HG03159 (cell line): ENCODE measurements at regions not wholly inside any gene's neighbourhood (a gene's known extent, or its start where the extent isn't known, plus 50 kb on each side); places are given as distances from the start of the nearest gene placed in this dataset.

ENCODE experiments used
- ATAC-seq: cut with Tn5 transposase; IDR thresholded peaks from one replicate; pipeline ENCODE4 v1.9.1; 2021; ENCODE audit warnings: mild to moderate bottlenecking, moderate library complexity; ENCODE audit not compliant: unreplicated experiment

DNA sequence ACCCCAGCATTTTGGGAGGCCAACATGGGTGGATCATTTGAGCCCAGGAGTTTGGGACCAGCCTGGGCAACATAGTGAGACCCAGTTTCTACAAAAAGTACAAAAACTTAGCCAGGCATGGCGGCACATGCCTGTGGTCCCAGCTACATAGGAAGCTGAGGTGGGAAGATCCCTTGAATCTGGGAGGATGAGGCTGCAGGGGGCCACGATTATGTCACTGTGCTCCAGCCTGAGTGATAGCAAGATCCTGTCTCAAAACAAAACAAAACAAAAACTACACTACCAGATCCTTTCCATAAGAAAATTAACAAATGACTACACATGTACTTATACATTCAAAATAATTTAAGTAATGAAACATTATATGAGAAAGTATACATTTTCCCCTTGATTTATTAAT is 116.4 kb upstream of the KLF6 start:
- no peak for ATAC-seq

DNA sequence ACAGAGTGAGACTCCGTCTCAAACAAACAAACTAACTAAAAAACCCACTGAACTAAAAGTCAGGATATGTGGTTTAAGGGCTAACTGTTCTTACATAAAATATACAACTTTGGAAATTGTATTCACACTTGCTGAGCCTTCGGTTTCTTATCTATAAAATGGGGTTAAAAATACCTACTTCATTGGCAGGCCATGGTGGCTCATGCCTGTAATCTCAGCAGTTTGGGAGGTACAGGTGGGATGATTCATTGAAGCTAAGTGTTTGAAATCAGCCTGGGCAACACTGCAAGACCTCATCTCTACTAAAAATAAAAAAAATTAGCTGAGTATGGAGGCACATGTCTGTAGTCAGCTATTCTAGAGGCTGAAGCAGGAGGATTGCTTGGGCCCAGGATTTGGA is 115.4 kb upstream of the KLF6 start:
- ATAC-seq, result no peak

DNA sequence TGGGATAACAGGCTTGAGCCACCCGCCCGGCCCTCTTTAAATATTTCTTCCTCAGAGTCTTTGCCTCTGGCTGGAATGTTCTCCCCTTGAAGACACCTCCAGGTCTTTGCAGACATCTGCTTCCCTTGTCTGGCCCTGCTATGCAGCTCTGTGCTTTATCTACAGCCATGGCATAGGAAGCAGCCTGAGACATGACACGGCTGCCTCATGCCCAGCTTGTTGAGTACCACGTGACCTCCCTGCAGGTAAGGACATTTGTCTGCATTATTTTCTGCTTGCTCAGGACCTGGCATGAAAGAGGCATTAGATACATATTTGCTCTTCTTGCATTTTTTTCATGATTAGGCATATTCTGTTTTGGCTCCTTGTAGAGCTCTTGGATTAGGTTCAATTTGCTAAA is 113.8 kb upstream of the KLF6 start:
- ATAC-seq, result no peak

DNA sequence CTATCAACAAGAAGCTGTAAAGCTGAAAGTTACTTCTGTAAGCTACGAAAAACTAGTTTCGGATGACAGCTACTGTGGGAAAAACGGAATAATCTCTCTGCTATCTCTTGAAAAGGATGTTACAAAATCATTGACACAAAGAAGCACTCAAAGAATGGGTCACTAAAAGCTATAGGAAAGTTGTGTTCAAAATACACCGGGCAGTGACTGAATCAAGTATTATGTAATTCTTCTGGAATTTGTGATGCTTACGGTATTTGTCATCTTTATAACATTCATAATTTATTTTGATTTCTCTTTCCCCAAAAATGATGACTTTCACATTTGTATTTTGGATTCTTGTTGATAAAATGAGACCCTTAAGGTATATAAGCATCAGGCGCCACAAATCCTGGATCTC is 112.1 kb upstream of the KLF6 start:
- no peak for ATAC-seq

DNA sequence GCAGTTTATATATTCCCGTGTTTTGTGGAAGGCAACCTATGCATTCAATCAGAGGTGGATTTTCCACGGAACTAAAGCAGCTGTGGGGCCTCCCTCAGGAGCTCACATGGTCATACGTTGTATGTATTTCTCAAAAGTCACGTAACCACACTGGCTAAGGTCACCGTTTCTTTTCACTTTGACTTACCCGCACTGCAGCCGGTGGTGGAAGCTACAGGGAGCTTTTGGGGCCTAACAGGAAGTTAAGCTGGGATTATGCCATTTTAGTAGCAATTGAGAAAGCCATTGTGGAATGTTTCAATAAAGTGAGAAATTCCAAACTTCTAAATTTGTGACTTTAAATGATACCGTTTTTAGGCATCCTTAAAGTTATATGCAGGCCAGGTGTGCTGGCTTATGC is 111.2 kb upstream of the KLF6 start:
- no peak for ATAC-seq

DNA sequence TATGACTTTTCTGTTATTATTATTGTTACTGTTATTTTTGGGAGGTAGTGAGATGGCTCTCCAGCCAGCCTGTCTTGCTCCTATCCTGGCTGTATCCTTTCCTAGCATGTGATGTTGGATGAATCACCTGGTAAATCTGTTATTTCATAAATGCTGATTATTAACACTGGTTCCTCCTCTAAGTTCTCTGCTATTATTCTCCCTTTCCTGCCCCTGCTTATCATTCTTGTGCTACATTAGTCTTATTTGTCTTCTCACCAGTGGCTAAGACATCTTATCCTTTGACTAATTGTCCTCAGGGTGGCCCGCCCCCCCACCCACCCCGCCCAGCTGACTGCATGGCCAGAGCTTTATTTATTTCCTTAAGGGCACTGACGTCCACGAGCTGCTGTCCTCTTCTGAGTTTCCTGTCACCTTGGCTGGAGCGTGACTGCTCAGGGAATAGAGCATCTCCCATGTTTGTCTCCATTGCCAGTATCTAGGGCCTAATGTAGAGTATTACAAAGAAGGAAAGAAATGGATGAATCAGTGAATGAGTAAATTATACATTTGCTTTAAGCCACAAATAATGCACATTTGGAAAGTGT is 110.1 kb upstream of the KLF6 start:
- no peak for ATAC-seq

DNA sequence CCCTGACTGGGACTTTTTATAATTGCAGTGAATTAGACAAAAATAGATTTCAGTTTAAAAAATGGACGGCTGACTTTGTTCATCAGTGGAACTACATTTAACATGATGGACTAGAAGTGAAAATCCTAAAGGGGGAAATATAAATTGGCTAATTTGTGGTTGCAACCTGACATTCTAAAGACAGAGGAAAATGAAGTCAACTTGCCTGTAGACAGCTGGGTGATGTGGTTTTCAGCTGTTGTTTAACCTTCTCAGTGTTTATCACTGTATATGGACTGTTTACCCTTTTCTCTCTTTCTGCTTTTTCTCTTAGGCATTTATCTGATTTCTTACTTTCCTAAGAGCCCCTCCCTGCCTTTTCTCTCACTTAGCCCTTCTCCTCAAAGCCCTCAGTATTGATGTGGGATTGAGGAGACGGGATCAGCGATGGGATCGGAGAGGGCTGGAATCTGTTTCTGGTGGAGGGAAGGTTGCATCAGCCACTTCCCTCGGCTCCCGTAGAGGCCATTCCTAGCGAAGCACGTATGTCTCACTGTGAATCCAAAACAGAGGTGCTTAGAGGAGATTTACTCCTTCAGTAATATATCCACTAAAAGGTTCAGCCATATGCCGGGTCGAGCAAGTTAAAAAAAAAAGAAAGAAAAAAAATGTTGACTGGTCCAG is 109.0 kb upstream of the KLF6 start:
- no peak for ATAC-seq

DNA sequence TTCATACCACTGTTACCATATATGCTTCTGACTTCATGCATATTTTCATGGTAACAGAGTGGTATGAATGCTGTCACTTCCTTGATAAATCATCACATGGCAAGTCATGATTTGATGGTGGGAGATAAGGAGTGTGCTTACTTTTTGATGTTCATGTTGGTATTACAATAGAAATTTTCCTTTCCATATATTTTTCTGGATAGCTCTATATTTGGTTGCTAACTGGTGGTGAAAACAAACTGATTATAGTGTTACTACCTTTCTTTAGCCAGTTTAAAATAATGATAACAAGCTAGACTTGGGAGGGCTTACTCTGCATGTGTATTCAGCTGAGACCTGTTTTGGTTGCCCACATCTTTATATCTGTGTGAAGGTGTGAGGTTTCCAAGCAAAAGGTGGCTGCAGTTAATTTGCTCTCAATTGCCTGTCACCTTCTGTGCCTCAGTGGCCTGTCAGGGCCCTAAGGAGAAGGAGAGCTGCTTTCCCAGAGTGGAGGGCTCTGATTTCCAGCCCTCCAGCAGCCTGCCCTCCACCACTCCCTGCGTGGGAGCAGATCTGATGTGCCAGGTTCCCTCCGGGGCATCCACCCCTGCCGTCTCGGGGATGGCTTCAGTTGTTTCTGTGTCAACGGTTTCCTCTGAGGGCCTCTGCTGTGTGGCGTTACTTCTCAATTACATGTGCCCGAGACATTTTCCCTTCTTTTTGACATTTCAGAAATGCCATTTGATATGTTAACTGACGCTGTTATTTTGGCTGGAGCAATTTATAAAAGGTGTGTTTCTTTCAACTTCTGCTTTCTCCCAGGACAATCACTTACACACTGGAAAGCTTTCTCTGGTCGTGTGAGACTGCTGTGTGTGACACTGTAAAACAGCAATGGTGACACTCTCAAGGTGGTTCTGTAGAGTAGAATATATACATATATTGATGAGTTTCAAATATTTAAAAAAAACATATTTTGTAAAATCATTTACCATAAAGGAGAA is 107.7 kb upstream of the KLF6 start:
- ATAC-seq, result no peak

DNA sequence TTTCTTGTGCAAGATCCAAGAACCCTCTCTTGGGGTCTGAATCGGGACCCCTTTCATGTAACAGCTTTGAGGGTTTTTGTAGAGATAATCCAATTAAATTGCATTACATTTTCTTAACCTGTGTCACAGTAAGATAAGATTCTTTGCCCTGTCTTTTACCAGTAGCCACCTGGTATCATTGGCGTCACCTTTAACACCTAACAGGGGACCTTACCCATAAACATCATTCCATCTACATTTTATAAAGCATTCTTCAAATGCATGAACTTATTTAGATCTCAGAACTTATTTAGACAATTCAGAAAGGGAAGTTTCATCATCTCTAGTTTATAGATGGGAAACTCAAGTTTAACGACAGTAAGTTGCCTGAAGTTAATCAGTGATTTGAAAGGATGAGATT is 106.4 kb upstream of the KLF6 start:
- no peak for ATAC-seq

DNA sequence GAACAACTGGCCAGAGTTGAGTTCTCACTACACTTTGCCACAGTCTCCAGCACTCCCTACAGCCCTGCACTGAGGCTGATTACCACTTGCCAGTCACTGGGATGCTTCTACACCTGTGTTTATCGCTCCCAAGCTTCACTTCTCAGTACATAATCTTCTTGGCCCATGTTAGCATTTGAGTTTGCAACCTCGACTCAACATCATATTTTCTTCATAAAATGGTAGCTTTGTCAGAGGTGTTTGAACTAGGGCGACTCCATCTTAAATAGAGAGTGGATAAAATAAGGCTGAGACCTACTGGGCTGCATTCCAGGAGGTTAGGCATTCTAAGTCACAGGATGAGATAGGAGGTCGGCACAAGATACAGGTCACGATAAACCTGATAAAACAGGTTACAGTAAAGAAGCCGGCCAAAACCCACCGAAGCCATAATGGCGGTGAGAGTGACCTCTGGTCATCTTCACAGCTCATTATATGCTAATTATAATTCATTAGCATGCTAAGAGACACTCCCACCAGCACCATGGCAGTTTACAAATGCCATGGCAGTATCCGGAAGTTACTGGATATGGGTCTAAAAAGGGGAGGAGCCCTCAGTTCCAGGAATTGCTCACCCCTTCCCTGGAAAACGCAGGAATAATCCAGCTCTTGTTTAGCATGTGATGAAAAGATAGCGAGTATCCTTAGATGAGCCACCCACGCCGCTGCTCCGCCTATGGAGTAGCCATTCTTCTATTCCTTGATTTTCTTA is 105.8 kb upstream of the KLF6 start:
- ATAC-seq, result no peak

DNA sequence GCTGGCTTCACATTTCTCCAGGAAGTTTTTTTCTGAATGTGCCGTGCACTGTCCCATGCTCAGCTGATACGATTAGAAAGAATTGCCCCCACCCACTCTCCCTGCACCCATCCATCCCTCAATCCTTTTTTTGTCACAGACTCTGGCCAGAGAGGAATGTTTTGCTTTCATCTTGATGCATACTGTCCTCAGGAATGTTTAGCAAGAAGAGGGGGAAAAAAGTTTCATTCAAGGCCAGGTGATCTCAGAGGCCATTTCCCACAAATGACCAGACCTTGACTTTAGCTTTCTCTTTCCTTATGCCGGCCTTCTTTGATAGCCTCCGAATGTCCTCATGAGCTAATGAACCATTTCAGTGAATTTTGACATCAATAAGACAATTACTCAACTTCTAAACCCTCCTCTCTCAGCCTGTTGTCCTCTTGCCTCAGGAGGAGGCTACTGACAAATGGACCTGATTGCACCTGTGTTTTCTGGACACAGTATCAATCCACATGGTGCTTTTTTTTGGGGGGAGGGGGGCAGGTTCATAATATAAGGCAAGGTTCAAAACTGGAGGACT is 105.0 kb upstream of the KLF6 start:
- no peak for ATAC-seq

DNA sequence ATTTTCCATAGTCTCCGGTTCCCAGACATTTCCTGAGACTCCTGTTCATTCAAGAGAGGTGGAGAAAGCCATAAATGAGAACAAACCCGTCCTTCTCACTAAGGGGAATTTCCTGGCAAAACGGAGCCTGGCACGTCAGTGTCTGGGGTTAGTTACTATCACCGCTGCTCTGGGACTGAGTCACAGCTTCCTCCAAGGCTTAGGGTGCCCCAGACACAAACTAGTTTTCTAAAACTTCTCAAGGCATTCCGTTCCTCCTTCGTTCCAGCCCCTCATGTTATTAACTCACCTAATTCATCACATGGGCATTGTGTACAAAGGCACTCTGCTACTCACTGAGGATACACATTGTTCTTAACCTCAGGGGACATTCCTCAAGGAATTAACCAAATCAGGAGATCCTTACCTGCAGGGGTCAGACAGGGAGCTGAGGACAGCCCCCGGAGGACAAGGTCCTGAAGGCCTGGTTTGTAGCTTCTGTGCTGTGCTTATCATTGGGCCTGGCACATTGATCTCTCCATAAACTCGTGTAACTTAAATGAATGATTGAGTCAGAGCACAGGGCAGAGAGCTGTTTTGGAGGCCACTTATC is 103.0 kb upstream of the KLF6 start:
- ATAC-seq, result no peak

DNA sequence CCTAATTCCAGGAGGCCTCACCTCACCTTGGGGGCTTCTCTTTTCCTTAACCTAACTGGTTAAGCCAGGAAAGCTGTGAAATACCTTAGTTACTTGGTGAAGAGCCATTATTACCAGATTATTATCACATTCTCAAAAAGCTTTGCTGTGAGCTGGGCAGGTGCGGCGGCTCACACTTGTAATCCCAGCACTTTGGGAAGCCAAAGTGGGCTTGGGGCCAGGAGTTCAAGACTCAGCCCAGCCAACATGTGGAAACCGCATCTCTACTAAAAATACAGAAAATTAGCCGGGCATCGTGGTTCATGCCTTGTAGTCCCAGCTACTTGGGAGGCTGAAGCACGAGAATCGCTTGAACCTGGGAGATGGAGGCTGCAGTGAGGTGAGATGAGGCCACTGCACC is 102.4 kb upstream of the KLF6 start:
- ATAC-seq, result no peak

DNA sequence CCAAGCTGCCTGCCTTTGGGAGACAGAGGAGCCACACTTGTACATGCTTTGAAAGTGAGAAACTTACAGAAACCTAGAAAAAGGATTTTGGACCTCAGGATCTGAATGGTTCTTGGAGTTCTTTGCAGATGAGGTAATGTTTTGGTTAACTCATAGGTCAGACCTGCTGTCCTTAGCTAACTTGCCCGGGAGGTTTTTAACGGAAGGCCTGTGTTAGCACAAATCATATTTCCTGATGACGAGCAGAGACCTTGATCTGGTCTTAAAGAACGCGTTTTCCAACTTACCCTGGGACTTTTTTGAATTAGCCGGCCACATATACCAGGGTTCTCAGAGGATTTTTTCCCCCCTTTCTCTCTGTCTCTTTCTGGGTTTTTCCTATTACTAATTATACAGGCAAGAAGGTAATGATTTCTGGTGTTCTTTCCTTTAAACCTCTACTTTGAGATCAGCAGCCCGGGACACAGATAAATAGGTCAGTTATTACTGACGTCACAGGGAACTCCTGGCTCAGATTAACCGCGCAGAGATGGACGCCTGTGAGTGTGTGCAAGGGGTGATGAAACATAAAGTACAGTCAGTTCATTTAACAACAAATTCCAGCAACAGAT is 101.7 kb upstream of the KLF6 start:
- ATAC-seq, result no peak

DNA sequence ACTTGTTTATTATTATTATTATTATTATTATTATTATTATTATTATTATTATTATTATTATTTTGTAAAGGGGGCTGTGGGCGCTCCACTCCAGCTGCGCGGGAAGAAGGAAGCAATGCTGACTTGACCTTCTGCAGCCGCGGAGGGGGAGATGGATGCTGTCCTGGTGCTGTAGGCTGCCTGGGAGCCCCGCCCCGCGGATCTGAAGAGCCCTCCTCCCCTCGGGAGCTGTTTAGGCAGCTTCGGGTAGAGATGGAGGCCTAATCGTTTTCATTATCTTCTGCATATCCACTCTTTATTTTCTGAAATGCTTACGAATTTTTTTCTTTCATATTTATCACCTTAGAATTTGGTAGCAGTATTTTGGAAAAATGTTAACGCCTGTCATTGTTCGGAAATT is 101.2 kb upstream of the KLF6 start:
- ATAC-seq, result no peak

DNA sequence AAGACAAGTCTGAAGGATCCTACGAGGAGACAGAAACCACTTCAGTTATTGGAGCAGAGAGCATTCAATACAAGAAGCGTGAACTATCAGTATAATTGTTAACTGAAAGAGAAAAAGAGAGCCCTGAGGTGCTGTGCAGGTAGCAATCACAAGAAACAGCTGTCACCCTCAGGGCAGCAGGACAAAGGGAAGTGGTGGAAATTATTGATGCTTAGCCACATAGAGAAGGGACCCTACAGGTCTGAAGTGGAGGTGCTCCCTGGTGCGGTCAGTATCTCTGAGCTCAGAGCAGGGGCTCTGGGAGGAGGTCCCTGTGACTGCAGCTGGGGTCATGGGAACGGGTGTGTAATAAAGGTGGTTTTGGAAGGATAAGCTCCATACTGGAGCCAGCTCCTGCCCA is 97.8 kb upstream of the KLF6 start:
- no peak for ATAC-seq

DNA sequence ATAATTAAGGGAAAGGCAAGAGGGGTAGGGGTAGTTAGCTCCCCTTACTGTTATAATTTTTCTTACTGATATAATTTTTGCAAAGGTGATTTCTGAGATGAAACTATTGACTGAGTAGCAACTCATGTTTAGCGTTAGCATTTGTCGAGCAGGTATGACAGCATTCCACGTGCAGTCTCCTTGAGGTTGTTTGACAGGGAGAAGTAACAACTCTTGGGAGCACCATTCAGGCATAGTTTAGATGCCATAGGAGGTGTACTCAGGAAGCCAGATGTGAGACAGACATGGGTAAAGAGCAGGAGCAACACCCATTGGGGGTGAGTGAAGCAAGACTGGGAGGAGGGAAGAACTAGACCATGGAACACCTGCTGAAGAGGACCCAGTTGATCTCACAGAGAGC is 96.6 kb upstream of the KLF6 start:
- no peak for ATAC-seq

DNA sequence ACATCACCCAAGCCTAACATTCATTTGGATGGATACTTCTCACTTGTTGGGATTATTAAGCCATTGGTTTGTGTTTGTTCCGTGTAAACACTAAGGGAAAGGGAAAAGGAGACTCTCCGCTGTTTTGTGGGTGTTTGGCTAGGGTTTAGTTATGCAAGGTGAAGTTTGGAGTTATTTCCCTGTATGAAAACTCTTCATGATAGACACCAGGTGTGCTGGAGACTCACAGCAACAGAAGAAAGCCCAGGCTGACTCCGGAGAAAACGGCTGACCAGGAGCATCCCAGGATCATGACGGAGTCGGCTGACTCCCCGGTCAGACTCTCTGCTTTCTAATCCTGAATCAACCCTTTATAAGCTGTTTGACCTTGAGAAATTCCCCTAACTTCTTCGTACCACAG is 94.1 kb upstream of the KLF6 start:
- no peak for ATAC-seq

DNA sequence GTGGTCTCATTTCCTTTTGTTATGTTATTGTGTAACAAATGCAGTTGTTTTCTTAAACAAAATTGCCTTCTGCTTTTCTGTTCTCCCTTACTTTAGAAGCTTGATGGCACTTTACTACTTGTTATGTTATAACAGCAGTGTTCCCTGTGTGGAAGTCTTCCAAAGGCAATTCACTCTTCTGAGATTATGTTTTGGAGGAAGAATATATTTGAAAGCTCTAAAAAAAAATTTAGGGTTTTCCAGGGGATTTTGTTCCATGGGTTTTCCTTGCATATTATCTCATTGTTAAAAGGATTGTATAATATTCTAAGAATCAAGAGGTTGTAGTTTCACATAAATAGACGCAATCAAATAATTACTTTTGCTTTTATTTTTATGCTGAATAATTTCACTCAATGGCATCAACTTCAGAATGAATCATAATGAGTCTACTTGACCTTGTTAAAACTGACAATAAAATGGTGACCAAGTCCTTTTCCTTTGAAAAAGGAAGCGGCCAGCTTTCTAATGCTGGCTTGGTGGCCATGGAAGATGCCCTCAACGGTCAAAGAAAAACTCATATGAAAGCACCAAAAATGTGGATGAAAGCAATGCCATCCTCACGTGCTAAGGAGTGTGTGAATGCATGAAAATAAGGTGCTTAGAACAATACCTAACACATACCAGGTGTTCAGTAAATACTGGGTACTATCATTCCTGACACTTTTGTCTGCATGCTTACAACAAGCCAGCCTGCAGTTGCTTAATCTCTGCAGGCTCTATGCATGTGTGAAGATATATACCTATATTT is 92.4 kb upstream of the KLF6 start:
- ATAC-seq, result no peak
